ENCODE measurements at regions not wholly inside any gene's neighbourhood (a gene's known extent, or its start where the extent isn't known, plus 50 kb on each side); places are given as distances from the start of the nearest gene placed in this dataset.

GRCh38 chr19:29365836-29366417 lies 153.0 kb upstream of the UQCRFS1 start:
- no peak for TF ChIP-seq EZH2phosphoT487 (IDR thresholded peaks at IDR 0.05; ENCODE audit: insufficient read depth, low read depth)
- TF ChIP-seq EZH2 (IDR thresholded peaks at IDR 0.05; ENCODE audit: insufficient read depth, poor library complexity, severe bottlenecking) = no peak
